Keratinocyte (primary cell): ENCODE measurements at regions not wholly inside any gene's neighbourhood (a gene's known extent, or its start where the extent isn't known, plus 50 kb on each side); places are given as distances from the start of the nearest gene placed in this dataset.

ENCODE experiments used
- DNase-seq: peaks from one replicate; pipeline ENCODE4 v3.0.0-alpha.2; 2011; ENCODE audit warnings: low read depth, missing footprints, low spot score
- FAIRE-seq: peaks from 2 replicates; lab custom pipeline; 2011; peaks lifted over from hg19 to GRCh38; lab: Jason Lieb, UNC
- H2AFZ ChIP-seq: 2 replicates; pipeline ENCODE4 v1.6.0; 2012; ENCODE audit warnings: low read length, control low read depth, inconsistent platforms; ENCODE audit not compliant: control insufficient read depth
- H3K27ac ChIP-seq: 2 replicates; pipeline ENCODE4 v1.5.1; 2011; ENCODE audit warnings: low read length; ENCODE audit not compliant: control insufficient read depth, insufficient read depth
- H3K27me3 ChIP-seq: 3 replicates; pipeline ENCODE4 v1.6.0; 2011; ENCODE audit warnings: low read length; ENCODE audit not compliant: control insufficient read depth, insufficient read depth; ENCODE audit errors: extremely low read depth
- H3K36me3 ChIP-seq, 2 experiments: 2 replicates in 1 of 2; 3 replicates in 1 of 2; pipeline ENCODE4 v1.5.1; 2011; ENCODE audit warnings: low read length in 2 of 2, mild to moderate bottlenecking in 1 of 2; ENCODE audit not compliant: control insufficient read depth in 2 of 2, insufficient read depth in 2 of 2; ENCODE audit errors: extremely low read depth in 1 of 2
- H3K4me1 ChIP-seq: 3 replicates; pipeline ENCODE4 v1.5.1; 2011; ENCODE audit warnings: low read length; ENCODE audit not compliant: control insufficient read depth, insufficient read depth; ENCODE audit errors: extremely low read depth
- H3K4me2 ChIP-seq: 3 replicates; pipeline ENCODE4 v1.6.0; 2011; ENCODE audit warnings: low read depth, low read length; ENCODE audit not compliant: control insufficient read depth, insufficient read depth; ENCODE audit errors: extremely low read depth
- H3K4me3 ChIP-seq, 3 experiments: fragments of 200-600 bp in 1 of 3; sonication (generic) in 1 of 3; 2 replicates in 2 of 3; 3 replicates in 1 of 3; pipeline ENCODE4 v1.5.1; 2011 to 2016; ENCODE audit warnings: low read length in 3 of 3, mild to moderate bottlenecking in 3 of 3, control low read depth in 2 of 3, inconsistent platforms in 1 of 3, low read depth in 1 of 3, mixed read lengths in 1 of 3, mixed run types in 1 of 3, moderate library complexity in 1 of 3; ENCODE audit not compliant: control insufficient read depth in 2 of 3, insufficient read depth in 2 of 3; ENCODE audit errors: extremely low read depth in 1 of 3
- H3K79me2 ChIP-seq: 2 replicates; pipeline ENCODE4 v1.6.0; 2012; ENCODE audit warnings: low read length; ENCODE audit not compliant: control insufficient read depth, insufficient read depth
- H3K9ac ChIP-seq: 3 replicates; pipeline ENCODE4 v1.6.0; 2011; ENCODE audit warnings: low read length; ENCODE audit not compliant: control insufficient read depth, insufficient read depth; ENCODE audit errors: extremely low read depth
- H3K9me1 ChIP-seq: 3 replicates; pipeline ENCODE4 v1.6.0; 2011; ENCODE audit warnings: low read length; ENCODE audit not compliant: control insufficient read depth, insufficient read depth; ENCODE audit errors: extremely low read depth
- H3K9me3 ChIP-seq: 2 replicates; pipeline ENCODE4 v1.5.1; 2012; ENCODE audit warnings: low read depth, low read length; ENCODE audit not compliant: control insufficient read depth
- H4K20me1 ChIP-seq: 3 replicates; pipeline ENCODE4 v1.6.0; 2011; ENCODE audit warnings: low read length; ENCODE audit not compliant: control insufficient read depth, insufficient read depth; ENCODE audit errors: extremely low read depth
- EZH2 ChIP-seq: IDR thresholded peaks from one replicate; pipeline ENCODE4 v1.6.1; 2012; ENCODE audit warnings: inconsistent platforms, mild to moderate bottlenecking, low read length, moderate library complexity
- dilution Hi-C: fragments of 300-500 bp; cut with MboI; formaldehyde crosslinking; loops from one replicate; pipeline ENCODE4 v1.7.0; 2020; ENCODE audit warnings: low sequenced_read_pairs; ENCODE audit not compliant: extremely low pct_ligation_motif_present
- TF ChIP-seq, protein P1 (sequence below), 3 experiments: IDR thresholded peaks in 1 of 3; conservative IDR thresholded peaks in 1 of 3; optimal IDR thresholded peaks in 1 of 3; 2 replicates in 2 of 3; 3 replicates in 1 of 3; pipeline versions ENCODE3 to v1.5.1; 2011; ENCODE audit warnings: low read length in 3 of 3, mild to moderate bottlenecking in 3 of 3, moderate library complexity in 2 of 3, control low read depth in 1 of 3, inconsistent platforms in 1 of 3; ENCODE audit not compliant: insufficient read depth in 2 of 3; ENCODE audit errors: extremely low read depth in 1 of 3

DNA sequence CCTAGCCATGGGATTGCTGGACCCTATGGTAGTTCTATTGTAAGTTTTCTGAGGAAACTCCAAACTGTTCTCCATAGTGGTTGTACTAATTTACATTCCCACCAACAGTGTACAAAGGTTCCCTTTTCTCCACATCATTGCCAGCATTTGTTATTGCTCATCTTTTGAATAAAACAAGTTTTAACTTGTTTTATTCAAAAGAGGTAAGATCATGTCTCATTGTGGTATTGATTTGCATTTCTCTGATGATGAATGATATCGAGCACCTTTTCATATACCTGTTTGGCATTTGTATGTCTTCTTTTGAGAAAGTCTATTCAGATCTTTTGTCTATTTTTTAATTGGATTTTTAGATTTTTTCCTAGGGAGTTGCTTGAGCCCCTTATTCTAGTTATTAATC, 819.1 kb downstream of the TUSC7 start:
- H3K4me3 ChIP-seq = no peak overlapping the region
- no peak overlapping the region for H3K4me2 ChIP-seq
- no peak overlapping the region for H3K9ac ChIP-seq
- dilution Hi-C loops = no loop called here
- H3K79me2 ChIP-seq = no peaks in the 10 kb centered on the region
- H3K27ac ChIP-seq = no peak overlapping the region
- H3K27me3 ChIP-seq = no peaks in the 10 kb centered on the region
- TF ChIP-seq EZH2 = no peak
- TF ChIP-seq, protein P1, sequence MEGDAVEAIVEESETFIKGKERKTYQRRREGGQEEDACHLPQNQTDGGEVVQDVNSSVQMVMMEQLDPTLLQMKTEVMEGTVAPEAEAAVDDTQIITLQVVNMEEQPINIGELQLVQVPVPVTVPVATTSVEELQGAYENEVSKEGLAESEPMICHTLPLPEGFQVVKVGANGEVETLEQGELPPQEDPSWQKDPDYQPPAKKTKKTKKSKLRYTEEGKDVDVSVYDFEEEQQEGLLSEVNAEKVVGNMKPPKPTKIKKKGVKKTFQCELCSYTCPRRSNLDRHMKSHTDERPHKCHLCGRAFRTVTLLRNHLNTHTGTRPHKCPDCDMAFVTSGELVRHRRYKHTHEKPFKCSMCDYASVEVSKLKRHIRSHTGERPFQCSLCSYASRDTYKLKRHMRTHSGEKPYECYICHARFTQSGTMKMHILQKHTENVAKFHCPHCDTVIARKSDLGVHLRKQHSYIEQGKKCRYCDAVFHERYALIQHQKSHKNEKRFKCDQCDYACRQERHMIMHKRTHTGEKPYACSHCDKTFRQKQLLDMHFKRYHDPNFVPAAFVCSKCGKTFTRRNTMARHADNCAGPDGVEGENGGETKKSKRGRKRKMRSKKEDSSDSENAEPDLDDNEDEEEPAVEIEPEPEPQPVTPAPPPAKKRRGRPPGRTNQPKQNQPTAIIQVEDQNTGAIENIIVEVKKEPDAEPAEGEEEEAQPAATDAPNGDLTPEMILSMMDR (optimal IDR thresholded peaks at IDR 0.05 in 1 of 3, IDR thresholded peaks at IDR 0.05 in 1 of 3, conservative IDR thresholded peaks at IDR 0.05 in 1 of 3; ENCODE audit: extremely low read depth in 1 of 3, insufficient read depth in 2 of 3, low read length in 3 of 3) = no peak
- no peak for DNase-seq
- H3K9me1 ChIP-seq = no peaks in the 10 kb centered on the region
- no peak overlapping the region for H2AFZ ChIP-seq
- no peaks in the 10 kb centered on the region for H3K9me3 ChIP-seq
- no peaks in the 10 kb centered on the region for H3K36me3 ChIP-seq
- H4K20me1 ChIP-seq = no peaks in the 10 kb centered on the region
- no peak for FAIRE-seq
- H3K4me1 ChIP-seq = no peaks in the 10 kb centered on the region

DNA sequence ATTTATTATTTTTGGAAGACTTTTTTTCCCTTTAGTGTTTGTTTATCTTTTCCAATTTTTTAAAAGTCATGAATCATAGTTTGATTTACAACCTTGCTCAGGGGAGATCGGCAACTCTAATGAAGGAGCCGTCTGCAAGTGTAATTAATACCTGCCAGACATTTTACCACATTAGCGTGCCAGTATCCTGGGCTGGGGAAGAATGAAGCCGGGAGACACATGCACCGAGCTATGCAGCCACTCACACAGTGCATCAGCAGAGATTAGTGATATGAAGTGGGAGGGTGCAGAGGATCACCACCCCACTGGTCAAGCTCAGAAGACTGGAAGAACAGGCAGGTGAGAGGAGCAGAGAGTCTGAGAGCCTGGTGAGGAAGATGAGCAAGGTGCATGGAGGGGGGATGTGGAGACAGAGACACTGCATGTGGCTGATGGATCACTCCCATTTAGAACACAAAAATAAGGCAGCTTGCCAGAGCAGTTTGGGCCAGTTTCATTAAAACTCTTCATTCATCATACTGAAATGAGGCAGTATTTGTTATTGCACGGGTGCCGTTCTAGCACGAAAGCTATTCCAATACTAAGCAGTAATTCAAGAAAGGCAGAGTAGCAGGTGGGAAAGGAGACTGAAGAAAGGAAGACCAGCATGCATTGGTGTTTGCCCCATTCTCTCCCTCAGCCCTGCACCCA, 821.6 kb downstream of the TUSC7 start:
- Histone ChIP-seq H3K36me3 (no peaks in the 10 kb centered on the region), H3K9ac (no peak overlapping the region), H3K4me2 (no peak overlapping the region), H3K9me3 (no peaks in the 10 kb centered on the region), H3K27me3 (no peaks in the 10 kb centered on the region), H3K27ac (no peak overlapping the region), H3K79me2 (no peaks in the 10 kb centered on the region), H3K4me1 (no peaks in the 10 kb centered on the region), H3K9me1 (no peaks in the 10 kb centered on the region), H4K20me1 (no peaks in the 10 kb centered on the region), H2AFZ (no peak overlapping the region), H3K4me3 (no peak overlapping the region)
- dilution Hi-C loops = no loop called here
- no peak for TF ChIP-seq EZH2
- TF ChIP-seq, protein P1 (optimal IDR thresholded peaks at IDR 0.05 in 1 of 3, IDR thresholded peaks at IDR 0.05 in 1 of 3, conservative IDR thresholded peaks at IDR 0.05 in 1 of 3; ENCODE audit: extremely low read depth in 1 of 3, insufficient read depth in 2 of 3, low read length in 3 of 3) = no peak
- no peak for FAIRE-seq
- DNase-seq = no peak
